Vagina (tissue), 2 donors: ENCODE measurements at regions not wholly inside any gene's neighbourhood (a gene's known extent, or its start where the extent isn't known, plus 50 kb on each side); places are given as distances from the start of the nearest gene placed in this dataset.

ENCODE experiments used
- DNase-seq, 2 donors: peaks; one replicate each; pipeline ENCODE4 v3.0.0-alpha.2; 2017; ENCODE audit errors: extremely low spot score in 2 of 2
- H3K27ac ChIP-seq: fragments of 200-600 bp; sonication (generic); one replicate; pipeline ENCODE4 v1.5.1; 2019
- H3K27me3 ChIP-seq: fragments of 200-600 bp; sonication (generic); one replicate; pipeline ENCODE4 v1.5.1; 2019
- H3K36me3 ChIP-seq, 2 donors: fragments of 200-600 bp; sonication (generic); one replicate each; pipeline ENCODE4 v1.5.1; 2017 to 2019
- H3K4me1 ChIP-seq: fragments of 200-600 bp; sonication (generic); one replicate; pipeline ENCODE4 v1.5.1; 2019
- H3K4me3 ChIP-seq, 2 donors: fragments of 200-600 bp; sonication (generic); 1 replicate in 1 of 2; 2 replicates in 1 of 2; pipeline ENCODE4 v1.5.1; 2016 to 2019
- H3K9me3 ChIP-seq: fragments of 200-600 bp; sonication (generic); one replicate; pipeline ENCODE4 v1.5.1; 2019
- CTCF ChIP-seq, 3 experiments: fragments of 450-650 bp in 2 of 3; fragments of 200-600 bp in 1 of 3; sonication (generic) in 1 of 3; IDR thresholded peaks; one replicate each; pipeline ENCODE4 v1.5.1; 2017 to 2019; ENCODE audit warnings: antibody characterized with exemption in 3 of 3, mild to moderate bottlenecking in 2 of 3, moderate library complexity in 2 of 3
- POLR2A ChIP-seq, 2 donors: fragments of 450-650 bp; IDR thresholded peaks; one replicate each; pipeline ENCODE4 v1.6.1; 2017; ENCODE audit warnings: antibody characterized with exemption in 2 of 2, mild to moderate bottlenecking in 2 of 2, moderate library complexity in 2 of 2
- POLR2AphosphoS5 ChIP-seq, 2 donors: sonication (generic); formaldehyde crosslinking; IDR thresholded peaks; one replicate each; pipeline ENCODE4 v1.9.0; 2017; ENCODE audit warnings: antibody characterized with exemption in 2 of 2, mild to moderate bottlenecking in 2 of 2, low read depth in 1 of 2; ENCODE audit not compliant: insufficient read depth in 1 of 2
- intact Hi-C: fragments of 100-400 bp; cut with DNase I; formaldehyde crosslinking; loops from one replicate; pipeline ENCODE4 v1.15.1; 2023

- intact Hi-C loops = no loop called here
- TF ChIP-seq POLR2A (IDR thresholded peaks at IDR 0.05) (no peak), CTCF (IDR thresholded peaks at IDR 0.05) (no peak), POLR2AphosphoS5 (IDR thresholded peaks at IDR 0.05; ENCODE audit: insufficient read depth in 1 of 2, low read depth in 1 of 2) (no peak)
- no peak for DNase-seq
- Histone ChIP-seq H3K36me3 (no peaks in the 10 kb centered on the region), H3K27me3 (no peaks in the 10 kb centered on the region), H3K4me3 (no peak overlapping the region), H3K9me3 (no peaks in the 10 kb centered on the region), H3K4me1 (no peaks in the 10 kb centered on the region), H3K27ac (no peak overlapping the region)
Measured at GRCh38 chr12:23096321-23096720, 471.4 kb downstream of the ETNK1 start.

GRCh38 chr12:23098110-23098509, 473.1 kb downstream of the ETNK1 start:
- no peak for DNase-seq
- H3K36me3 ChIP-seq = no peaks in the 10 kb centered on the region
- no peaks in the 10 kb centered on the region for H3K9me3 ChIP-seq
- H3K4me1 ChIP-seq = no peaks in the 10 kb centered on the region
- H3K27ac ChIP-seq = no peak overlapping the region
- no peak overlapping the region for H3K4me3 ChIP-seq
- intact Hi-C loops = no loop called here
- TF ChIP-seq POLR2A (IDR thresholded peaks at IDR 0.05) (no peak), CTCF (IDR thresholded peaks at IDR 0.05) (no peak), POLR2AphosphoS5 (IDR thresholded peaks at IDR 0.05; ENCODE audit: insufficient read depth in 1 of 2, low read depth in 1 of 2) (no peak)
- no peaks in the 10 kb centered on the region for H3K27me3 ChIP-seq

GRCh38 chr12:23098517-23098916, 473.5 kb downstream of the ETNK1 start:
- no peak for DNase-seq
- Histone ChIP-seq H3K27ac (no peak overlapping the region), H3K4me3 (no peak overlapping the region), H3K9me3 (no peaks in the 10 kb centered on the region), H3K36me3 (no peaks in the 10 kb centered on the region), H3K4me1 (no peaks in the 10 kb centered on the region), H3K27me3 (no peaks in the 10 kb centered on the region)
- intact Hi-C loops = no loop called here
- TF ChIP-seq POLR2AphosphoS5 (IDR thresholded peaks at IDR 0.05; ENCODE audit: insufficient read depth in 1 of 2, low read depth in 1 of 2) (no peak), POLR2A (IDR thresholded peaks at IDR 0.05) (no peak), CTCF (IDR thresholded peaks at IDR 0.05) (no peak)

- Histone ChIP-seq H3K27ac (no peak overlapping the region), H3K4me3 (no peak overlapping the region), H3K36me3 (no peaks in the 10 kb centered on the region), H3K27me3 (no peaks in the 10 kb centered on the region), H3K4me1 (no peaks in the 10 kb centered on the region), H3K9me3 (no peaks in the 10 kb centered on the region)
- no peak for DNase-seq
- no peak for TF ChIP-seq POLR2AphosphoS5 (IDR thresholded peaks at IDR 0.05; ENCODE audit: insufficient read depth in 1 of 2, low read depth in 1 of 2)
- no peak for TF ChIP-seq POLR2A (IDR thresholded peaks at IDR 0.05)
- no peak for TF ChIP-seq CTCF (IDR thresholded peaks at IDR 0.05)
- intact Hi-C loops = no loop called here
Measured at GRCh38 chr12:23099104-23099503, 474.1 kb downstream of the ETNK1 start.

GRCh38 chr12:23099604-23100003, 474.6 kb downstream of the ETNK1 start:
- Histone ChIP-seq H3K4me1 (no peaks in the 10 kb centered on the region), H3K27me3 (no peaks in the 10 kb centered on the region), H3K9me3 (no peaks in the 10 kb centered on the region), H3K4me3 (no peak overlapping the region), H3K27ac (no peak overlapping the region), H3K36me3 (no peaks in the 10 kb centered on the region)
- TF ChIP-seq POLR2A (IDR thresholded peaks at IDR 0.05) (no peak), POLR2AphosphoS5 (IDR thresholded peaks at IDR 0.05; ENCODE audit: insufficient read depth in 1 of 2, low read depth in 1 of 2) (no peak), CTCF (IDR thresholded peaks at IDR 0.05) (no peak)
- intact Hi-C loops = no loop called here
- DNase-seq = no peak
